GM21723 (cell line): ENCODE measurements at regions not wholly inside any gene's neighbourhood (a gene's known extent, or its start where the extent isn't known, plus 50 kb on each side); places are given as distances from the start of the nearest gene placed in this dataset.
"Not testable (repeated sequence)": the region's sequence is repeated elsewhere in the genome, so short reads cannot be mapped to it uniquely, and the experiment has no call there.

Source experiments
- ATAC-seq: cut with Tn5 transposase; IDR thresholded peaks from one replicate; pipeline ENCODE4 v1.9.1; 2021; ENCODE audit warnings: mild to moderate bottlenecking, moderate library complexity; ENCODE audit not compliant: unreplicated experiment

DNA sequence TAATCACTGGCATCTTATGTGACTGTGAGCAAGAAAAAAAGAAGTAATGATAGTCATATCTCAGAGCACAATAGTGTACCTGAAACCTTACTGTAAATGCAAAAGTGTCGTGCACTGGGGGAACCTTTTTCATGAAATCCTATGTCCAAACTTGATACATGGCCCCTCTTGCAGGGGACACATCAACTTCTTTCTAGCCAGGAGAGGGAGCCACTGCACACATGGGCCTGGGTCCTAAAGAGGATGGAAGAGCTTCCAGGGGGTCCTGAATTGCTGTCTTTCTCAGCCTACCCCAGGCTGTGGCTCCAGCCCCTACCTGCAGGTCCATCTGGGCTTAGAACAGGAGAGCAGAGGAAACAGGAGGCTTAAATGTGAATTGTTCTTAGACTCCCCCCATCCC lies 165.7 kb downstream of the SOD2 start:
- no peak for ATAC-seq

DNA sequence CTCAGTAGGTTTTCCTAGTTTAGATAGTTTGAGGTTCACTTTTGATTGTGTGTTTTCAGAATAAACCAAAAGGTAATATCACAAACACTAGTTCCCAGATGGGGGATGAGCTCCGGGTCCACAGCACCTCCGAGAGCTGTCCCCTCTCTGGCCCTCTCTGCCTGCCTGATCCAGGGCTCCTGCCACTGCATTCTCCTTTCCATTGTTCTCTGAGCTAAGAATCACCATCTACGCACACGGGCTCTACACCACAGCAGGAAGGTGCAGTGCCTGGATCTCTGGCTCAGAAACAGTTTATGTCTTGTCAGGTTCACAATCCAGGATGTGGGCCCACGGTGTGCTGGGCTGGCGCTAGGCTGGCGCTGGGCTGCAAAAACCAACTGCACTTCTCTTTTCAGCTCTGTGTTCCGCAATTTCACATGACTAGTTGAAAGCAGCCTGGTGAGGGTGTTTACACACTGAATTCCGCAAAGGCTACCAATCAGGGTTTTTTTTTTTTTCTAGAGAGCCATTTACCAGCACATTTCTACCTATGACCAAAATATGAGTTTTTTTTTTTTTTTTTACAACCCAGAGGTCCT lies 167.5 kb downstream of the SOD2 start:
- ATAC-seq: no peak

DNA sequence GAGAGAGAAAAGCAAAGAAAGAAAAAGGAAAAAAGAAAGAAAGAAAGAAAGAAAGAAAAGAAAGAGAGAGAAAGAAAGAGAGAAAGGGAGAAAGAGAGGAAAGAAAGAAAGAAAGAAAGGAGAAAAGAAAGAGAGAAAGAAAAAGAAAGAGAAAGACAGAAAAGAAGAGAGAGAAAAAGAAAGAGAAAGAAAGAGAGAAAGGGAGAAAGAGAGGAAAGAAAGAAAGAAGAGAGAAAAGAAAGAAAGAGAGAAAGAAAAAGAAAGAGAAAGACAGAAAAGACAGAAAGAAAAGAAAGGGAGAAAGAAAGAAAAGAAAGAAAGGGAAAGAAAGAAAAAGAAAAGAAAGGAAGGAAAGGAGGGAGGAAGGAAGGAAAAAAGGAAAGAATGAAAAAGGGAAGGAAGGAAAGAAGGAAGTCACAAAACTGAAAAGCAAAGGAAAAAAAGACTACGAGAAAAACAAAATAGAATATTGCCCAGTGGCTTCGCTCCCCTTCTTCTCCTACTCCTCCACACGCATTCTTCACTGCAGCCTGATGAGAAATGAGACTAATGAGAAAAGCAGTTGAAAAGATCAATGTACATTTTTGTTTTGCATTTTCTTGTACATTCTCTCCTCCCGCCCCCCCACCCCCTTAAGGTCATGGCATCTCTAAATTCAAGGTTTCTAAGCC lies 170.0 kb downstream of the SOD2 start:
- no peak for ATAC-seq

DNA sequence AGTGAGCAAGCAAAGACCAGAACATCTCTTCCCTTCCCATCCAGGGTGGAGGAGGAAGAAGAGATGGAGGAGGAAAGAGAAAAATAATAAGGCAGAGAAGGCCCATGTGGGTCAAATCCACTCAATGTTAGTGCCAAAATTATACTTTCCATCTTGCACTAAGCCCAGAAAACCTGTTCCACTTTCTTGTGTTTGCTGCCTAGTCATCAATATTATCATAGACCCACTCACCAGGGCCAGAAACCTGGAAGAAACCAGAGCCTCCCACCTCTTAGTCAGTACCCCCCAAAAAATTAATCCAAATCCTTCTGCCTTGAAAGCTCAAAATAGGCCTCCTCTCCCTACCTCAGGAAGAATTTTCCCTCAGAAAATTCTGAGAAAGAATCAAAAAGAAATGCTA lies 171.1 kb downstream of the SOD2 start:
- ATAC-seq: no peak

DNA sequence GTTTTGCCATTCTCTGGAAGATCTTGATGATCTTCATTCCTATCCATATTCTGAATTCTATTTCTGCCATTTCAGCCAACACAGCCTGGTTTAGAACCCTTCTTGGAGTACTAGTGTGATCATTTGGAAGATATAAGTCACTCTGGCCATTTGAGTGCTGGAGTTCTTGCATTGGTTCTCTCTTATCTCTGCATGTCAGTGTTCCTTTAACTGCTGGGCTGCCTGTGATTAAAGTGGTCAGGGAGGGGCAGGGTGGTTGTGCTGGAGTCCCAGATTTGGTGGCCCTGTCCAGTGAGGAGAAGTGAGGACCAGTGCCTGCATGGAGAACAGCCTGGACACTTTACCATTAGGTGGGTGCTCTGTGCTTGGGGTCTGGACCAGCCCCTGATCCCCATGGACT lies 173.0 kb downstream of the SOD2 start:
- no peak for ATAC-seq

DNA sequence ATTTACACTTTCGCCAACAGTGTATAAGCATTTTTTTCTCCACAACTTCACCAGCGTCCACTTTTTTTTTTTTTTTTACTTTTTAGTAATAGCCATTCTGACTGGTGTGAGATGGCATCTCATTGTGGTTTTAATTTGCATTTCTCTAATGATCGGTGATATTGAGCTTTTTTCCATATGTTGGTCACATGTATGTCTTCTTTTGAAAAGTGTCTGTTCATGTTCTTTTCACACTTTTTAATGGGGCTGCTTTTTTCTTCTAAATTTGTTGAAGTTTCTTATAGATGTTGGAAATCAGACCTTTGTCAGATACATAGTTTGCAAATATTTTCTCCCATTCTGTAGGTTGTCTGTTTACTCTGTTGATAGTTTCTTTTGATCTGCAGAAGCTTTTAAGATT lies 177.2 kb downstream of the SOD2 start:
- not testable (repeated sequence) for ATAC-seq

DNA sequence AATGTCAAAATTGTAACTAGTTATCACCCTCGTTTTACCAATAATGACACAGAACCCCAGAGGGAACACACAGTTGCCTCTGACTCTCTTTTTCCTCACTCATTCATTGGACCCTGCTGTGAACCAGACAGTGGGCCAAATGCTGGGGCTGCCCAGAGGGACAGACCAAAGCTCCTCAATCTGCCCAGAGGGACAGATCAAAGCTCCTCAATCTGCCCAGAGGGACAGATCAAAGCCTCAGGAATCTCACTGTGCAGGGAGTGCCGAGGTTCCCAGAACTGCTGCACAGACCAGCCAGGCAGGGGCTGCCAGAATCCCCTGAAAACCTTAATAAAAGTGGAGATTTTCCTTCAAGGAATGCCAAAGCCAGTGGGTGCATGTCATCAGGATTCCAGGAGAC lies 179.1 kb downstream of the SOD2 start:
- no peak for ATAC-seq

DNA sequence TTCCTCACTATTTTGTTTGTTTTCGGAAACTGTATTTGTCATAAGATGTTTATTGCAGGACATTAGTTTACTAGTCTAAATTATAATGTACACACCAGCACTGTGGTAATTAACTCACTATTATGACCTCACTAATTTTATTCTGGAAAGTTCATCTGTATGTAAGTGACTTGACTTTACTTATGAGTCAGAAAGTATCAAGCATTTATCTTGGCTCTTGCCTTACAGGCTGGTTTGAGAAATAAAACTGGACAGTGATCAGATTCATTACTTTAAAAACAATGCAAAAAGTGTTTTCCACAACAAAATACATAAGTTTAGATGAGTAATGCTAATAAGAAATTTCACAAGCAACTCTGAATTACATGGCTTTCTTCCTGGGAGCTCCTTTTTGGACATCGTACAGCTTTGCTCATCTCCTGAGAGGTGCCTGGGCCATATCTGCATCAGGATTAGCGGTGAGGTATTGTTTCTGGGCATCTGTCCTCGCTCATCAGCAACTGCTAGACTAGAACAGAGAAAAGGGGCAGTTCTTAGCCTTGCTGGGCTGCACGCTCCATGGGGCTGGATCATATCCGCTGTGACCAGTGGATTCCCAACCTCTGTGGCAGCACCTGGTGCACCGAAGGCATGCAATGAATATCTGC lies 179.8 kb downstream of the SOD2 start:
- no peak for ATAC-seq

DNA sequence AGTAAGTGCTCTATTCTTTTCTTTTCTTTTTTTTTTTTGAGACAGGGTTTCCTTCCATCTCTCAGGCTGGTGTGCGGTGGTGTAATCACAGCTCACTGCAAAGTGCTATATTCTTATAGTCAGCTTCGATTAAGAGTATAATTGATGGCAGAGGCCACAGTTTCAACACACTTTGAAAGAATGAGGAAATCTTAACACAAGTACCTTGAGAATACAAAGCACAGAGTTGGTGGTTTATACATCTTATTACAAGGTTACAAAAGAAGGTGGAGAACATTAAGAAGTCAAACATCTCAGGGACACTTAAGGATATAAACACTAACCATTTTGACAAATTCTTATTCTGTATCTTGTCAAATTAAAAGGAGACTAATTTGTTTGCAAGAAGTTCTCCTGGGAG lies 180.5 kb downstream of the SOD2 start:
- ATAC-seq: no peak

DNA sequence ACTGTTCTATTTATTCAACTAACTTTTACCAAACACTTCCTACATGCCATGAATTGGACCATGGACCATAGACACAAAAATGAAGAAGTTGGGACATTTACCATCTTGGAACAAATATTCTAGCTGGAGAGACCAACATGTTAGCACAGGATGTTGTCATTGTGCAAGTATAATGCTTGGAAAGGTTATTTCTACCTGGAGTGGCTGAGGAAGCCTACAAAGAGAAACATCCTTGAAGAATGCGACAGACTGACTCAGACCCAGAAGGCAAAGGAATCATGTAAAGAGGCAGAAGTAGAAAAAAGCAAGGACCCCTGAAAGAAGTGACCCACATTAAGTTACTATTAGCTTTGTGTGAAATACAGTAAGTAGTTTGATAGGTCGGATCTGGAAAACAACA lies 180.9 kb downstream of the SOD2 start:
- ATAC-seq: no peak

DNA sequence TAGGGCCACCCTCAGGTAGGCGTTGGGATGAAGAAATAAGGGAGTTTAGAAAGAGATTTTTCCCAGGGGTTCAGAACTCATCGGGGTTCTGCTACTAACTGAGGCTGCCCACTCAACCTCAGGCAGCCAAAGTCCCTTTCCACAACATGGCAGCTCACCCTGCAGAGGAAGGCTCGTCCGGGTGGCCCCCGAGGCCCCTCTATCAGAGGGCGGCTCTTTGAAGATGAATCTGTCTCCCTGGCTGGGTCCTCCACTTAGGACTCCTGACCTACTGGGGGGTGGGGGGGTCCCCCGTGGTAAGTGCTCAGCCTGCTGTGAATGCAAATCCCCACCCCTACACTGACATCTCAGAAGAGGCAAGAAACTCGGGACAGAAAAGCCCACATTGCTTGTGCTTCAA lies 182.9 kb downstream of the SOD2 start:
- ATAC-seq: no peak

DNA sequence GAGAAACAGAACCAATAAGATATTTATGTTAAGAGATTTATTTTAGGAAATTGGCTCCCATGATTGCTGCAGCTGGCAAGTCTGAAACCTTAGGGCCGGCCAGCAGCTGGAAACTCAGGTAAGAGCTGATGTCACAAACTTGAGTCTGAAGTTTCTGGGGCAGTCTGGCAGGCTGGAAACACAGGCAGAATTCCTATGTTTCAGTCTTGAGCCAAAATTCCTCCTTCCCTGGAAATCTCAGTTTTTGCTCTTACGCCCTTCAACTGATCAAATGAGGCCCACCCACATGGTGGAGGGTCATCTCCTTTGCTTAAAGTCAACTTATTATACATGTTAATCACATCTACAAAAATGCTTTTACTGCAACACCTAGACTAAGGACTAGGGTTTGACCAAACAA lies 184.1 kb downstream of the SOD2 start:
- no peak for ATAC-seq

DNA sequence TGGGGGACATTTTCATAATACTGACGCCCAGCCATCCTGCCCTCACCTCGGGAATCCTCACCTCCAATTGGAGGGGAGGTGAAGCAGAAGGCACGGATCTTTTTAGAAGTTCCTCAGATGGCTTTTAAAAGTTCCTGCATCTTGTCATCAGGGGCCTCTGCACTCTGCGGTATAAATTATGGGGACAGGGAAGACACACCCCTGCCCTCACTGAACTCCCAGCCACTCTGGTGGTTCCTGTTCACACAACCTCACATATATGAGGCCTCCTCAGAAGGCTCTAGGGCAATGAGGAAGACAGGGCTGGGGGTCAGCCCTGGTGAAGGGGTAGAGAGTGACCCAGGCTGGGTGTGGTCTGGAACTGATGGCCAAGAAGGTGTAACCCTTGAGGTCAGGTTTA lies 187.0 kb downstream of the SOD2 start:
- no peak for ATAC-seq

DNA sequence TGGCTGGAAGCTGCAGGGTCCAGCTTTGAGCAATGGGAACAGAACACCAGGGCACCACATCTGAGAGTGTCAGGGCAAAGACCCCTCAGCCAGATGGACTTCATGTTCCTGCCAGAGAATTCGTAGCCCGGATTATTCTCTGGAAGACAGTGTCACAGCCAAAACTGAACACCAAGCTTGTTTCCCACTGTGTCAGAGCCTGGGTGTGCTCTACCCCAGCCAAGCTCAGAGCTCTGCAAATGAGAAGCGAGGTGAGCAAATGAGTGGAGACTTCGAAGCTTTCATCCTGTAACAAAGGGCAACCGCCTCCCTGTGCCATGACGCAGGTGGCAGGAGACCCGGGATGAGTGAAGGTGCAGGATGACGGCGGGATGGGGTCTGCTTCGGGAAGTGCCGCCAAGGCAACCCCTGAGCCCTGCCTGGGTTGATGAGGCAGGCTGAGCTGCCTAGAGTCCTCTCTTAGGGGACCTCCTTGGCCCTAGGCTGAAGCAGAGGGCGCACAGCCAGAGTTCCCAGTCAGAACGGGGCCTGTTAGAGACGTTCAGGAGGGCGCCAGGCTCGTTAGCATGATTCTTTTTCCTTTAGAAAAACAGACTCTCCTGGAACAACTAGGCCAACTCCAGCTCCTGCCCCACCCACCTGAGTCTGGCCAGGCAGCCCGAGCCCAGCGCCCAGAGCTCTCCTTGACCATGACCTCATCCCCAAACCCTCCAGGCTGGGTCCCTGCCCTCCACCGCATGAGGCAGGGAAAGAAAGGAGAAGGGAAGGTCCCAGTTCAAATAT lies 187.7 kb downstream of the SOD2 start:
- no peak for ATAC-seq

DNA sequence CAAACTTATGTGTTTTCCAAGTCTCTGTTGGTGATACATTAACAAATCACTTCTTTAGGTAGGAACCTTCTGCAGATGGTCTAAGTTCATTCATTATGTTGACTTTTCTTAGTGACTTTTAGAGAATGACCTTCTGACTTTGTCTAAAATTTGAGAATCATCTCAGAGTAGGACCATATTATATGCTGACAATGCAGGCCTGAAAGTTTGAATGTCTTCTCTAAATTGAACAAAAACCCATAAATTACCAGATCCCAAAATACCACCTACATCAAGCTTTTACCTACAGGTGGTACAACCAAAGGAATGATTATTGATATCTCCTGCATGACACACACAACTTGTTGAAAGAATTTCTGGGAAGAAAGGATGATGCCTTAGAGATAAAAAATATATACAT lies 191.5 kb downstream of the SOD2 start:
- ATAC-seq: no peak

DNA sequence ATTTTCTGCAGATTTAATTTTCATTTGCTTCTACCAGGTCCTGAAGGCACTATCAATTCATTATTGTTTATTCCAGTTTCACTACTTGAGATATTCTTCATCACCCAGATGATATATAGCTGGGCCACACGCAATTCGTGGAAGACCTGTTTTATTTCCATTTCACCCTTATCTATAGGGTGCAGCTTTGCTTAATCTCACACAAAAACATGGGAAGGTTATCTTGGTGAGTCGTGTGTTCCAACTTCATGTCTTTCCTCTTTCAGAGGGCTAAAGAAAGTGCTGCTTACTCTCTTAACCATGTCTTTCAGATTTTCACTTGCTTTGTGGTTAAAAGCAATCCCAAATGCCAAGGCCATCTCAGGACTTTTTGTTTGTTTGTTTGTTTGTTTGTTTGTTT lies 194.0 kb downstream of the SOD2 start:
- ATAC-seq: no peak

DNA sequence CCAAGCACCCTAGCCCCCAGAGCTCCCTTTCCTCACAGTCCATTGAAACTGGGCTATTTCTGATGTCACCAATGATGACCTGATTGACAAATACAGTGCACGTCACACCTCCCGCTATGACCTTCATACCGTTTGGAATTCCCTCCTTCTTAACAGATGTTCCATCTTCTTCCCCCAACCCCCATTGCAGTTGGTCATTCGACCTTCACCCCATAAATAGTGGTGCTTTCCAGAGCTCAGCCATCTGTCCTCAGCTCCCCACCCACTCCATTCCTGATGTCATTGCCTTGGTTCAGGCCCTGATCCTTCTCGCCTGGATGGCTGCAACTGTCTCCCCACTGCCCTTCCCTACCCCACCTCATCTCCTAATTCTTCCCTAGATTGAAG lies 198.5 kb downstream of the SOD2 start:
- no peak for ATAC-seq

DNA sequence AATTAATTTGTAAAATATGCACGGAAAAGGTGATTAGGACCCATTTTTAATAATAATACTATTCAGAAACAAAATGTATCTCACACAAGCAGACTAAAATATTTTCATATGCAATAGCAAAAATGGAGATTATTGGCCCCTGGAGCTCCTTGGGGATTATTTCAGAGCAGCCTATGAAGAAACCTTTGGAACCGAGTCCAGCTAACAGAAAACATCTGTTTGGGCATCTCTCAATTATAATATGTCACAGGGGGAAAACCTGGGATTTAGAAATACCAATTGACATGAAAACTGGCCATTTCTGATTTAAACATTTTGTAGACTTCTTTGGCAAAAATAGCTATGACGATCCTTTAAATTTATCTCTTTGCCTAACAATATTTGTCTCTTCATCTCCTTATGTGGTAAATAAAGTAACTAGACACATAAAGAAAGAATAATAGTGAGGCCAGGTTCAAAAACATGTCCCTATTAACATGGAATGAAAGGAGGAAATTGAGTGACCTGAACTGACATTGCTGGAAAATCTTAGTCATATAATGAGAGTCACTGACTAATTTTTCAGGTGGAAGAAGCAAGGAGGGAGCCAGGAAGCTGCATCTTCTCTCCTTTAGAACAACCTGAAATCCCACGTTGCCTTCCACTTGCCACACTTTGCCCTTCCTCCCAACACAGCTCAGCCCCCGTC lies 199.0 kb downstream of the SOD2 start:
- no peak for ATAC-seq

DNA sequence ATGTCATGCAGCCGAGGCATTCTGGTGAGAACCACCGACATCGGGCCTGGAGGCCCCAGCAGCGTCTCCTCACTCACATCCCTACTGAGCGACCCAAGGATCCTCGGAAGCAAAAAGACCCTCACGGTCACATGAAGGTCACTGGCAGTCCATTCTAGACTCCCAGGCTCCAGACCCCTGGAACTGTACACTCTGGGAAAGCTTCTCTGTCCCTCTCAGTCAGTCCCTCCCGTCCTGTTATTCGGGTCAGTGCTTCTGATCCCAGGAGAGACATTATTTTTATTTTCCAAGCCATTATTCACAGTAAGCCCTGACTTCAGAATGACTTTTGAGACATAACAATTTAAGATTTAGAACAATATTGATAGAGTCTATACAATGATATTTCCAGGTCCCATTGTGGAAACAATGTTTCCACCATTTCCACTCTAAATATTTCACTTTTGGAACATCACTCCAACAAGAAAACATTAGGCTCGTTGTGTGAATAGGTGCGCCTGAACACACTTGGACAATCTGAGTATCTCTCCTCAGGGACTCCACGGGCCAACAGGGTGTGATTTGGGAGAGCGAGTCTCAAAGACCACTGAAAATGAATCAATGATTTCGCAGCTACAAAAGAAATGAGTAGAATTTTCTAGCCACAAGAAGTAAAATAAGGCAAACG lies 199.7 kb downstream of the SOD2 start:
- no peak for ATAC-seq

DNA sequence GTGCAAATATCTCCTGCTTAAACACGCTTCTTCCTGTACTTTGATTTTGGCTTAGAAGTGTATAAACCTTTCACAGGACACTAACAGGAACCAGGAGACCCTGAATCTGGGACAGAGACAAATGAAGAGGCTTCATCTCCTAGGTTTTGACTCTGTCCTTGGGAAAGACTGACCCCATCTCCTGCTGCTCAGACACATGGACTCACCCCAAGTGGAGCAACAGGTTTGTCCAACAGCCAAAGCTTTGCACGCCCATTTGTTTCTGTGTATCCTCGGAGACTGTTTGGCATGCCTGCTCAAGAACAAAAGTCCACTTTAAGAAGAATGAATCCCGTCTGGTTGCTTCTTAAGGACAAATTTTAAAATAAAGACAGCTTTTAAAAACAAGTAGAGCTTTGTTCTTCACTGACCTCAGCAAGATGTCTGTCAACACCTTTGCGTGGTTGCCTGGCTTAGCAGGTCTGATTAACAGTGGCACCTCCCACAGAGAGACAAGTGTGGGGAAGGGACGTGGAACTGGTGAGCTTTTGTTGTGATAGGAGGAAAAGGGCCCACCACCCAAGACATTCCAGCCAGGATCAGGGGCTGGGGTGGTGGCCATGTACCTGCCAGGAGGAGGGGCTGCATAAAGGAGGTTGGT lies 202.6 kb downstream of the SOD2 start:
- ATAC-seq: no peak
